ENCODE measurements at regions not wholly inside any gene's neighbourhood (a gene's known extent, or its start where the extent isn't known, plus 50 kb on each side); places are given as distances from the start of the nearest gene placed in this dataset.

DNA sequence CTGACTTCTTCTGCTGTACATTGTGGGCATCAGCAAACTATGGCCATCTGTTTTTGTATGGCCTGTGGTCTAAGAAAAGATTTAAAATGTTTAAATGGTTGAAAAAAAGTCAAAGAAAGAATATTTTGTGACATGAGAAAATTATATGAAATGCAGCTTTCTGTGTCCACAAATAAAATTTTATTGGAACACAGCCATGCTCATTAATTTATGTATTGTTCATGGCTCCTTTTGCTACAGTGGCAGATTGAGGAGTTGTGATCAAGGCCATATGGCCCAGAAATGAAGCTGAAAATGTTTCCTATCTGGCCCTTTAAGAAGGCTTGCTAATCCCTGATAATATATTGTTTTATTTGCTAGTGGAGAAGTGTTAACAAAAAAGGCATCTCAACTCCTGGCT lies 162.0 kb downstream of the SLC4A3 start:
- intact Hi-C loops (cut with DNase I): no loop called here

DNA sequence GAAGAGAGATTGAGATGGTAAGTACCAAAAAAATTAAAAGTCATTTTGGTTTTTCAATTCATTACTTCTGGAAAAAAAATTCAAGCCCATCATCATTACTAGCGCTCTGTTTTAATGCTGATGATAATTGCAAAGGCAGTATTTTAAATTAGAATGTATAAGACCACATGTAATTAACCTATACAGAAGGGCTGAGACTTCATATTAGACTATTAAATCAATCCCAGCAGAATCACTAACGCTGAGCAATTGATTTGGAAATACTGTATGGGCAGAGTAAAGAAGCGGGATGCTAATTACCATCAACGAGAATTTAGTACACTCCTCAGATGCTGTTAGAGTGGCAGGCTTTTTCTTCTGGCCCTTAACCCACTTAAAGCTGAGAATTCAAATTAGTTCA lies 165.0 kb downstream of the SLC4A3 start:
- no peak for ATAC-seq

More for the DNA sequence above, 162.0 kb downstream of the SLC4A3 start:
- no peaks in the 10 kb centered on the region for H3K9me3 ChIP-seq
- TF ChIP-seq, protein P1, sequence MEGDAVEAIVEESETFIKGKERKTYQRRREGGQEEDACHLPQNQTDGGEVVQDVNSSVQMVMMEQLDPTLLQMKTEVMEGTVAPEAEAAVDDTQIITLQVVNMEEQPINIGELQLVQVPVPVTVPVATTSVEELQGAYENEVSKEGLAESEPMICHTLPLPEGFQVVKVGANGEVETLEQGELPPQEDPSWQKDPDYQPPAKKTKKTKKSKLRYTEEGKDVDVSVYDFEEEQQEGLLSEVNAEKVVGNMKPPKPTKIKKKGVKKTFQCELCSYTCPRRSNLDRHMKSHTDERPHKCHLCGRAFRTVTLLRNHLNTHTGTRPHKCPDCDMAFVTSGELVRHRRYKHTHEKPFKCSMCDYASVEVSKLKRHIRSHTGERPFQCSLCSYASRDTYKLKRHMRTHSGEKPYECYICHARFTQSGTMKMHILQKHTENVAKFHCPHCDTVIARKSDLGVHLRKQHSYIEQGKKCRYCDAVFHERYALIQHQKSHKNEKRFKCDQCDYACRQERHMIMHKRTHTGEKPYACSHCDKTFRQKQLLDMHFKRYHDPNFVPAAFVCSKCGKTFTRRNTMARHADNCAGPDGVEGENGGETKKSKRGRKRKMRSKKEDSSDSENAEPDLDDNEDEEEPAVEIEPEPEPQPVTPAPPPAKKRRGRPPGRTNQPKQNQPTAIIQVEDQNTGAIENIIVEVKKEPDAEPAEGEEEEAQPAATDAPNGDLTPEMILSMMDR (IDR thresholded peaks at IDR 0.05): no peak
- H3K36me3 ChIP-seq: no peaks in the 10 kb centered on the region
- no peak for ATAC-seq
- no peak for DNase-seq
- H3K27me3 ChIP-seq: no peaks in the 10 kb centered on the region
- FAIRE-seq: no peak
- no peaks in the 10 kb centered on the region for H3K4me1 ChIP-seq
- no peak overlapping the region for H3K4me3 ChIP-seq
- H3K27ac ChIP-seq: no peak overlapping the region

DNA sequence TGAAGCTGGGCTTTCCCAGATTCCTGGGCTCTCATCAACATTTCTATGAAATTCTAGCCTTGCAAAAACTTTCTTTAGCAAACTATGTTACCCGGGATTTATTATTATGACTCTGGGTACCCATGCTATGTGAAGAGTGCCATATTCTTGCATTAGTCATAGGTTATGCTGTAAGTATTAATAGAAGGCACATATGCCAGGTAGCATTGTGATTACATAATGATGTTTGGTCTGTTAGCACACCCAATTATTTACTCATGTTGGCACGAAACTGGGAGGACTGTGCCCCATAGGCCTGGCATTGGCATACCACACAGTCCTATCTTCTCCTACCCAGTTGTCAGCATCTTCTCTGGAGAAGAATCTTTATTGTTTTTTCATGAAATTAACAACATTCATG lies 171.0 kb downstream of the SLC4A3 start:
- Histone ChIP-seq H3K27me3 (no peaks in the 10 kb centered on the region), H3K4me1 (no peaks in the 10 kb centered on the region), H3K36me3 (no peaks in the 10 kb centered on the region), H3K4me3 (no peak overlapping the region), H3K27ac (no peak overlapping the region), H3K9me3 (no peaks in the 10 kb centered on the region)
- TF ChIP-seq, protein P1 (IDR thresholded peaks at IDR 0.05): no peak
- intact Hi-C loops (cut with DNase I): no loop called here
- FAIRE-seq (no peak), ATAC-seq (no peak), DNase-seq (no peak)
- 56 to 64% methylated on average over 2 of the region's 2 CpGs for WGBS, 2 donors

More for the DNA sequence above, 165.0 kb downstream of the SLC4A3 start:
- Histone ChIP-seq H3K4me3 (no peak overlapping the region), H3K27ac (no peak overlapping the region), H3K4me1 (no peaks in the 10 kb centered on the region), H3K9me3 (no peaks in the 10 kb centered on the region), H3K27me3 (no peaks in the 10 kb centered on the region), H3K36me3 (no peaks in the 10 kb centered on the region)
- DNase-seq: no peak
- WGBS, 2 donors: 73 to 84% methylated on average over 4 of the region's 4 CpGs
- intact Hi-C loops (cut with DNase I): no loop called here
- TF ChIP-seq, protein P1 (IDR thresholded peaks at IDR 0.05): no peak
- no peak for FAIRE-seq

DNA sequence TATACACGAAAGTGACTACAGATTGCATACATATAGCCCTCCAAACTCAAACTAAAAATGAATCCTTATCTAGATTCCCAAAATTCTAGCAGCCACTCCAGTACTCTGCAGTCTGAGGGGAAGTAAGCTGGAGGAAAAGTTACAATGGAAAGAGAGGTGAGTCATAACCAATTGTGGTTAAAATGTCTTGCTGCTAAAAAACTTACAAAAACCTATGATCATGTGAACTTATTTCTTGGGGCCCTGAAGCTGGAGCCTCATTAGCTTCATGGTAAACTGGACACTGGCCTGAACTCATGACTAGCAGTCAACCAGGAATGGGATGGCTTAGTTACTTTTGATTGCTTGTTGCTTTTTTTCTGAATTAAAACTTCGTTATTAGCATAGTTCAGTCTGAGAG lies 175.9 kb downstream of the SLC4A3 start:
- Histone ChIP-seq H3K4me1 (no peaks in the 10 kb centered on the region), H3K4me3 (no peak overlapping the region), H3K36me3 (no peaks in the 10 kb centered on the region), H3K27ac (no peak overlapping the region), H3K27me3 (no peaks in the 10 kb centered on the region), H3K9me3 (no peaks in the 10 kb centered on the region)
- no peak for FAIRE-seq
- no peak for ATAC-seq
- intact Hi-C loops (cut with DNase I): no loop called here
- 46 to 68% methylated on average over 2 of the region's 2 CpGs for WGBS, 2 donors
- no peak for DNase-seq
- TF ChIP-seq, protein P1 (IDR thresholded peaks at IDR 0.05): no peak

DNA sequence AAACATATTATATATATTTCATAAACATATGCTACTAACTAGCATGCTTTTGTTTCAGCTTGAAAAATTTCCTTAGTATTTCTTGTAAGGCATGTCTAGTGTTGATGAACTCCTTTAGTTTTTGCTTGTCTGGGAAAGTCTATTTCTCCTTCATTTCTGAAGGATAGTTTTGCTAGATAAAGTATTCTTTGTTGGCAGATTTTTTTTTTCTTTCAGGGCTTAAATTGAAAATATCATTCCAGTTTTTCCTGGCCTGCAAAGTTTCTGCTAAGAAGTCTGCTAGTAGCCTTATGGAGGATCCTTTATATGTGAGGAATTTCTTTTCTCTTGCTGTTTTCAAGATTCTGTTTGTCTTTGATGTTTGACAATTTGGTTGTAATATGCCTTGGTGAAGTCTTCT lies 183.5 kb downstream of the SLC4A3 start:
- Histone ChIP-seq H3K9me3 (no peaks in the 10 kb centered on the region), H3K4me1 (no peaks in the 10 kb centered on the region), H3K36me3 (no peaks in the 10 kb centered on the region), H3K27me3 (no peaks in the 10 kb centered on the region), H3K4me3 (no peak overlapping the region), H3K27ac (no peak overlapping the region)
- no peak for DNase-seq
- intact Hi-C loops (cut with DNase I): no loop called here
- no peak for ATAC-seq
- TF ChIP-seq, protein P1 (IDR thresholded peaks at IDR 0.05): no peak
- no peak for FAIRE-seq

Data from pancreas (tissue), 10 donors.